ENCODE measurements at regions not wholly inside any gene's neighbourhood (a gene's known extent, or its start where the extent isn't known, plus 50 kb on each side); places are given as distances from the start of the nearest gene placed in this dataset.

DNA sequence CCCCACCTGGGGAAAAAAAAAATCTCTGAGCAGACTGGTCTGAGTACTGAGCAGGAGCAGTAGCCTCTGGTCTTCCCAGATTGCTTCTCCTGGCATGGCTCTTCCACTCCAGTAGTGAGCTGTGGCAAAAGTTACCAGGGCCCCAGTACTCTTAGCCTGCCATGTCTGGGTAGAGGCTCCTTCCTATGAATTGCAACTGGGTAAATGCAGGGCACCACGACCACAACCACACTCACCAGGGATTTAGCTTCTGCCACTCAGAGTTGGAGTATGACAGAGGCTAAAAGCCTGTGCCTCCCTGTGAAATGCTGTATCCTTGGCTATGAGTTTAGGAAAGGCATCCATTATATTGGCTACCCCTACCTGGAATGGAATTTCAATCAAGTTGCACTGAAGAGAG is 67.9 kb upstream of the CCDC54 start:
- peaks cover 9% of the 10 kb centered on the region; the same call in 1 of the 2 replicates for H3K4me1 ChIP-seq
- H3K36me3 ChIP-seq, result no peaks in the 10 kb centered on the region
- H3K27me3 ChIP-seq, result no peaks in the 10 kb centered on the region
- no peak overlapping the region for H3K4me3 ChIP-seq
- no peak overlapping the region for H3K27ac ChIP-seq
- no peak overlapping the region for H3K9ac ChIP-seq
- H4K20me1 ChIP-seq, result no peaks in the 10 kb centered on the region
- peak overlapping the region; percentile 26; the same call in 1 of the 2 replicates for H3K4me2 ChIP-seq
- H3K9me3 ChIP-seq, result no peaks in the 10 kb centered on the region
- TF ChIP-seq Cebpa-rat (IDR thresholded peaks at IDR 0.05), result no peak

DNA sequence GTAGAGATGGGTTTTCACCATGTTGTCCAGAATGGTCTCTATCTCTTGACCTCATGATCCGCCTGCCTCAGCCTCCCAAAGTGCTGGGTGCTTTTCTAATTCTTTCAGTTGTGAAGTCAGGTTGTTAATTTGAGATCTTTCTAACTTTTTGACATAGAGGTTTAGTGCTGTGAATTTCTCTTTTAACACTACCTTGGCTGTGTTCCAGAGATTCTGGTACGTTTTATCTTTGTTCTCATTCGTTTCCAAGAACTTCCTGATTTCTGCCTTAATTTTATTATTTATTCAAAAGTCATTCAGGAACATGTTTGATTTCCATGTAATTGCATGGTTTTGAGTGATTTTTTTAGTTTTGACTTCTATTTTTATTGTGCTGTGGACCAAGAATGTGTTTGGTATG is 63.5 kb upstream of the CCDC54 start:
- Histone ChIP-seq H3K9ac (no peak overlapping the region), H3K4me1 (peaks cover 8% of the 10 kb centered on the region; the same call in 1 of the 2 replicates), H3K27me3 (no peaks in the 10 kb centered on the region), H3K27ac (no peak overlapping the region), H4K20me1 (no peaks in the 10 kb centered on the region), H3K36me3 (no peaks in the 10 kb centered on the region), H3K4me2 (no peak overlapping the region), H3K9me3 (no peaks in the 10 kb centered on the region), H3K4me3 (no peak overlapping the region)
- no peak for TF ChIP-seq Cebpa-rat (IDR thresholded peaks at IDR 0.05)

DNA sequence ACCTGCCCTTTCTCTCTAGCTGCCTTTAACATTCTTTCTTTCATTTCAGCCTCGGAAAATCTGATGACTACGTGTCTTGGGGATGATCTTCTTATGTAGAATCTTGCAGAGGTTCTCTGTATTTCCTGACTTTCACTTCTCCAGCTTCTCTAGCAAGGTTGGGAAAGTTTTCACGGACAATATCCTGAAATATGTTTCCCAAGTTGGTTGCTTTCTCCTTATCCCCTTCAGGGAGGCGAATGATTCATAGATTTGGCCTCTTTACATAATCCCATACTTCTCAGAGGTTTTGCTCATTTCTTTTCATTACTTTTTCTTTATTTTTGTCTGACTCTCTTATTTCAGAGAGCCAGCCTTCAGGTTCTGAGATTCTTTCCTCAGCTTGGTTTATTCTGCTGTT is 62.1 kb upstream of the CCDC54 start:
- Histone ChIP-seq H4K20me1 (no peaks in the 10 kb centered on the region), H3K27ac (no peak overlapping the region), H3K27me3 (no peaks in the 10 kb centered on the region), H3K9me3 (no peaks in the 10 kb centered on the region), H3K4me2 (no peak overlapping the region), H3K4me1 (no peaks in the 10 kb centered on the region), H3K9ac (no peak overlapping the region), H3K36me3 (no peaks in the 10 kb centered on the region), H3K4me3 (no peak overlapping the region)
- TF ChIP-seq Cebpa-rat (IDR thresholded peaks at IDR 0.05), result no peak

DNA sequence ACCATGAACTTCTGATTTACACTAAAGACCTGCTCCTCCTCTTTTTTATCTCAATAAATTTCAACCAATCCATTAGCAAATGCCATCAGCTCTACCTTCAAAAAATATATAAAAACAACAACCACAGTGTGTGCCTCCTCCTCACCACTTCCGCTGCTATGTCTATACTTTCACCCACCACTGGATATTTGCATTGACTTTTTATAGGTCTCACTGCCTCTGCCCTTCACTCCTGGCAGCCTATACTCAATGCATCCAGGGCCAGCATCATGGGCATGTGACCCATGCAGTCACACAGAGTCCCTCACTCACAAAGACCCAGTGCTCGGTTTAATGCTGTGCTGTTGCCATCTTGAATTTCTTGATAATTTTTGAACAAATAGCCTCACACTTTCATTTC is 53.5 kb upstream of the CCDC54 start:
- H4K20me1 ChIP-seq, result no peaks in the 10 kb centered on the region
- no peaks in the 10 kb centered on the region for H3K4me1 ChIP-seq
- H3K4me3 ChIP-seq, result no peak overlapping the region
- no peaks in the 10 kb centered on the region for H3K9me3 ChIP-seq
- TF ChIP-seq Cebpa-rat (IDR thresholded peaks at IDR 0.05), result no peak
- no peak overlapping the region for H3K27ac ChIP-seq
- H3K36me3 ChIP-seq, result no peaks in the 10 kb centered on the region
- H3K27me3 ChIP-seq, result no peaks in the 10 kb centered on the region
- no peak overlapping the region for H3K4me2 ChIP-seq
- no peak overlapping the region for H3K9ac ChIP-seq

DNA sequence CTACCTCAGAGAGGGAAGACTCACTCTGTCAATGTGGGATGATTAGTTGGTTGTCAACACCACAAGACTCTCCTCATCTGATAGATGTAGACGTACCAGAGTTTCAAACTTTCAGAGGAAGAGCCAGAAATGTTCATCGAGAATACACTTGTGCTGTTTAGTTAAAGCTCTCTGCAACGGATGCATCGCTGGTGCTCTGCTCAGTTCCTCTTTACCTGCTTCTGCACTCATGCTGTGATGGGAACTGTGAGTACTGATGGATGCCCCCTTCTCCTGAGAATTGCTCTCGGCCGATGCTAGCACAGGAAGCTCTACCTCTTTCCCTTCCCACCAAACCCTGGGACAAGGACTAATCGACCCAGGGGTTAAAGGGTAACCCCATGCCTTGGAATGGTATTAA is 51.8 kb upstream of the CCDC54 start:
- H3K9ac ChIP-seq, result no peak overlapping the region
- H3K36me3 ChIP-seq, result no peaks in the 10 kb centered on the region
- no peaks in the 10 kb centered on the region for H3K27me3 ChIP-seq
- no peak overlapping the region for H3K4me3 ChIP-seq
- no peaks in the 10 kb centered on the region for H4K20me1 ChIP-seq
- H3K27ac ChIP-seq, result no peak overlapping the region
- no peak overlapping the region for H3K4me2 ChIP-seq
- no peak for TF ChIP-seq Cebpa-rat (IDR thresholded peaks at IDR 0.05)
- no peaks in the 10 kb centered on the region for H3K4me1 ChIP-seq
- no peaks in the 10 kb centered on the region for H3K9me3 ChIP-seq

All from BLaER1 (cell line).